ENCODE measurements at regions not wholly inside any gene's neighbourhood (a gene's known extent, or its start where the extent isn't known, plus 50 kb on each side); places are given as distances from the start of the nearest gene placed in this dataset.

GRCh38 chr13:22496803-22497508 is 683.8 kb upstream of the SGCG start:
- TF ChIP-seq CTCF (IDR thresholded peaks at IDR 0.05) (no peak), POLR2A (IDR thresholded peaks at IDR 0.05) (no peak)
